HepG2 (cell line): ENCODE measurements at regions not wholly inside any gene's neighbourhood (a gene's known extent, or its start where the extent isn't known, plus 50 kb on each side); places are given as distances from the start of the nearest gene placed in this dataset.

Experiments
- BHLHE40 ChIP-seq: IDR thresholded peaks from 2 replicates; pipeline ENCODE4 v1.6.1; 2011; ENCODE audit warnings: low read length, improper control_type of control experiment
- GABPA ChIP-seq, 2 experiments: IDR thresholded peaks; 2 replicates each; pipeline ENCODE4 v1.6.1; 2011 to 2016; ENCODE audit warnings: low read depth in 2 of 2, low read length in 1 of 2, missing biosample characterization in 1 of 2, missing genetic modification characterization in 1 of 2
- IRF2 ChIP-seq: IDR thresholded peaks from 2 replicates; pipeline ENCODE4 v1.6.1; 2018; ENCODE audit warnings: missing genetic modification reagents, missing compliant biosample characterization
- MEF2D ChIP-seq: sonication (generic); formaldehyde crosslinking; IDR thresholded peaks from 2 replicates; pipeline ENCODE4 v1.5.1; 2020; ENCODE audit warnings: mild to moderate bottlenecking, missing genetic modification reagents
- MLLT10 ChIP-seq: sonication (generic); formaldehyde crosslinking; IDR thresholded peaks from 2 replicates; pipeline ENCODE4 v1.4.0; 2020; ENCODE audit warnings: missing genetic modification reagents
- PHF21A ChIP-seq: sonication (generic); formaldehyde crosslinking; IDR thresholded peaks from 2 replicates; pipeline ENCODE4 v1.5.0; 2020; ENCODE audit warnings: mild to moderate bottlenecking, missing genetic modification reagents
- STAT5B ChIP-seq: sonication (generic); formaldehyde crosslinking; IDR thresholded peaks from 2 replicates; pipeline ENCODE4 v1.4.0; 2020; ENCODE audit warnings: missing genetic modification reagents
- YY1 ChIP-seq: IDR thresholded peaks from 2 replicates; pipeline ENCODE4 v1.6.1; 2011; ENCODE audit warnings: low read length, low read depth, moderate library complexity, mild to moderate bottlenecking; ENCODE audit not compliant: insufficient read depth, insufficient replicate concordance
- ZBTB1 ChIP-seq: sonication (generic); formaldehyde crosslinking; IDR thresholded peaks from 2 replicates; pipeline ENCODE4 v1.4.0; 2020; ENCODE audit warnings: missing genetic modification reagents, borderline replicate concordance
- ZNF761 ChIP-seq: sonication (generic); formaldehyde crosslinking; conservative IDR thresholded peaks from 2 replicates; pipeline ENCODE4 v1.4.0; 2020; ENCODE audit warnings: mild to moderate bottlenecking, missing genetic modification reagents
- TF ChIP-seq, protein P1 (sequence below): sonication (generic); formaldehyde crosslinking; IDR thresholded peaks from 2 replicates; pipeline ENCODE4 v1.5.0; 2020; ENCODE audit warnings: mild to moderate bottlenecking, missing genetic modification reagents, borderline replicate concordance

DNA sequence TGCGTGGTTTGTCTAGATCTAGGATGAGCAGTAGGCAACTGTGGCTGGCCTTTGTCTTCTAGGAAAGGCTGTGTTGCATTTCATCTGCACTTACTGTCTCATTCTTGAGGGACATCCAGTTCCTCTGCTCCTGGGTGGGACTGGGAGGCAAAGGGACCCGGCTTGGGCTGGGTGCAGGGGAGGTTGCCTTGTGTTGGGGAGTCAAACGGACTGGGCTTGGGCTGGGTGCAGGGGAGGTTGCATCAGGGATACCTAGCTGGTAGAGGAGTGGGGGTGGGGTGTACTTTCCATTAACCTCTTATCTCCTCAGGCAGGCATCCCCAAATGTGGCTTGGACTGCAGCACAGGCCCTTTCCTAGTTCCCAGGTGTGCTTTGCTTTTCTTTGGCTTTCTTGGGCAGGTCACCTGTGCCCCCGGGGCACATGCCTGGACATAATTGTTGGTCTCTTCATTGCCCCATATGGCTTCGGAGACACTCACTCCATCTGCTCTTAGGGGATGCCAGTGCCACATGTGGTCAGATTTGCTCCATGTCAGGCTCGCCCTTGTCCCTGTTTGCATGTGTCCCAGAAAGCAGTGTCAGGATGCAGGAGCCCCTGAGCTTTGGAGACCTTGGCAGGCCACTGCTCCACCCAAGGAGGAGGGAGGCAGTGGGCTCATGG, 1682.9 kb downstream of the TP53TG3F start:
- TF ChIP-seq MEF2D (no peak), MLLT10 (no peak), ZNF761 (CRISPR knock-in tag) (no peak), IRF2 (CRISPR knock-in tag) (no peak), STAT5B (no peak), ZBTB1 (CRISPR knock-in tag) (no peak), YY1 (no peak), GABPA (IDR thresholded peaks at IDR 0.05; ENCODE audit: low read depth, low read length) (no peak), GABPA (CRISPR knock-in tag; IDR thresholded peaks at IDR 0.05; ENCODE audit: low read depth) (no peak), PHF21A (CRISPR knock-in tag) (no peak), BHLHE40 (no peak)
- TF ChIP-seq, protein P1, sequence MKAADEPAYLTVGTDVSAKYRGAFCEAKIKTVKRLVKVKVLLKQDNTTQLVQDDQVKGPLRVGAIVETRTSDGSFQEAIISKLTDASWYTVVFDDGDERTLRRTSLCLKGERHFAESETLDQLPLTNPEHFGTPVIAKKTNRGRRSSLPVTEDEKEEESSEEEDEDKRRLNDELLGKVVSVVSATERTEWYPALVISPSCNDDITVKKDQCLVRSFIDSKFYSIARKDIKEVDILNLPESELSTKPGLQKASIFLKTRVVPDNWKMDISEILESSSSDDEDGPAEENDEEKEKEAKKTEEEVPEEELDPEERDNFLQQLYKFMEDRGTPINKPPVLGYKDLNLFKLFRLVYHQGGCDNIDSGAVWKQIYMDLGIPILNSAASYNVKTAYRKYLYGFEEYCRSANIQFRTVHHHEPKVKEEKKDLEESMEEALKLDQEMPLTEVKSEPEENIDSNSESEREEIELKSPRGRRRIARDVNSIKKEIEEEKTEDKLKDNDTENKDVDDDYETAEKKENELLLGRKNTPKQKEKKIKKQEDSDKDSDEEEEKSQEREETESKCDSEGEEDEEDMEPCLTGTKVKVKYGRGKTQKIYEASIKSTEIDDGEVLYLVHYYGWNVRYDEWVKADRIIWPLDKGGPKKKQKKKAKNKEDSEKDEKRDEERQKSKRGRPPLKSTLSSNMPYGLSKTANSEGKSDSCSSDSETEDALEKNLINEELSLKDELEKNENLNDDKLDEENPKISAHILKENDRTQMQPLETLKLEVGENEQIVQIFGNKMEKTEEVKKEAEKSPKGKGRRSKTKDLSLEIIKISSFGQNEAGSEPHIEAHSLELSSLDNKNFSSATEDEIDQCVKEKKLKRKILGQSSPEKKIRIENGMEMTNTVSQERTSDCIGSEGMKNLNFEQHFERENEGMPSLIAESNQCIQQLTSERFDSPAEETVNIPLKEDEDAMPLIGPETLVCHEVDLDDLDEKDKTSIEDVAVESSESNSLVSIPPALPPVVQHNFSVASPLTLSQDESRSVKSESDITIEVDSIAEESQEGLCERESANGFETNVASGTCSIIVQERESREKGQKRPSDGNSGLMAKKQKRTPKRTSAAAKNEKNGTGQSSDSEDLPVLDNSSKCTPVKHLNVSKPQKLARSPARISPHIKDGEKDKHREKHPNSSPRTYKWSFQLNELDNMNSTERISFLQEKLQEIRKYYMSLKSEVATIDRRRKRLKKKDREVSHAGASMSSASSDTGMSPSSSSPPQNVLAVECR (CRISPR knock-in tag) = no peak
